Dendritic cell treated with granulocyte-macrophage colony-stimulating factor and Interleukin-4, amounts not matched to agents 40 ng/mL and 50 ng/mL, for 4 days (primary cell): ENCODE measurements at regions not wholly inside any gene's neighbourhood (a gene's known extent, or its start where the extent isn't known, plus 50 kb on each side); places are given as distances from the start of the nearest gene placed in this dataset.
"Not testable (repeated sequence)": the region's sequence is repeated elsewhere in the genome, so short reads cannot be mapped to it uniquely, and the experiment has no call there.

ENCODE experiments used
- H3K27ac Mint-ChIP-seq: one replicate; pipeline ENCODE4 v1.8.0; 2022; ENCODE audit warnings: mild to moderate bottlenecking, mixed read lengths
- H3K27me3 Mint-ChIP-seq: one replicate; pipeline ENCODE4 v1.8.0; 2022; ENCODE audit warnings: mild to moderate bottlenecking, mixed read lengths
- H3K36me3 Mint-ChIP-seq: one replicate; pipeline ENCODE4 v1.8.0; 2022; ENCODE audit warnings: low read depth, mixed read lengths
- H3K4me1 Mint-ChIP-seq: one replicate; pipeline ENCODE4 v1.8.0; 2022; ENCODE audit warnings: low read depth, mixed read lengths
- H3K4me3 Mint-ChIP-seq: one replicate; pipeline ENCODE4 v1.8.0; 2022; ENCODE audit warnings: mild to moderate bottlenecking, moderate library complexity, mixed read lengths
- H3K9me3 Mint-ChIP-seq: one replicate; pipeline ENCODE4 v1.8.0; 2022; ENCODE audit warnings: mixed read lengths
- intact Hi-C: fragments of 100-400 bp; cut with micrococcal nuclease; formaldehyde crosslinking; loops from one replicate; pipeline ENCODE4 v1.15.0; 2022

DNA sequence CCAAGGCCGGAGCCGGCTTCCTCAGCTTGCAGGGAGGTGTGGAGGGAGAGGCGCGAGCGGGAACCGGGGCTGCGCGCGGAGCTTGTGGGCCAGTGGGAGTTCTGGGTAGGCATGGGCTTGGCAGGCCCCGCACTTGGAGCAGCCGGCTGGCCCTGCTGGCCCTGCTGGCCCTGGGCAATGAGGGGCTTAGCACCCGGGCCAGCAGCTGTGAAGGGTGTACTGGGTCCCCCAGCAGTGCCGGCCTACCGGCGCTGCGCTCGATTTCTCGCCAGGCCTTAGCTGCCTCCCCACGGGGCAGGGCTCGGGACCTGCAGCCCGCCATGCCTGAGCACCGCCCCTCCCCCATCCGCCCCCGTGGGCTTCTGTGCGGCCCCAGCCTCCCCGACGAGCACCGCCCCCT is 95.1 kb upstream of the TAS2R1 start:
- H3K4me3 Mint-ChIP-seq, intact Hi-C loops, H3K36me3 Mint-ChIP-seq, H3K27me3 Mint-ChIP-seq, H3K4me1 Mint-ChIP-seq, H3K27ac Mint-ChIP-seq: not testable (repeated sequence)
- H3K9me3 Mint-ChIP-seq, result peaks cover 32% of the 10 kb centered on the region

DNA sequence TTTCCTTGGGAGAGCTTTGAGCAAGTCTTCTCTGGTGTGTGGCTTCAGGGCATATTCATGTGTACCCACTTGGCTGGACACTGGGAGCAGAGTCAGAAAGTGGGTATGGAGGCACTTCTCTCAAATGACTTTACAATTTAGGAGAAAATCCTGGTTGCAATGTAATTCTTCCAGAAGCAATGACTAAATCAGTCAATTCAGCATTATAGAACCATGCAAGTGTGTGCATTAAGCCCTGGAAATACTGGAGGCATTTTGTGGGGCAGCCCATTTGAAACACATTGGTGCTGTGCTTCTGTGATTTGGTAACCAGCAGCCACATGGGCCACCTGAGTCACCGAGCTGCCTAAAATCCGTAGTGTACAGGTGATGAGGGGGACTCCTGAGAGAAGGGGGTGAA is 94.6 kb upstream of the TAS2R1 start:
- intact Hi-C loops, result no loop called here
- Mint-ChIP-seq H3K27me3 (no peaks in the 10 kb centered on the region), H3K4me1 (no peaks in the 10 kb centered on the region), H3K9me3 (peaks cover 29% of the 10 kb centered on the region), H3K4me3 (no peak overlapping the region), H3K36me3 (no peaks in the 10 kb centered on the region), H3K27ac (no peak overlapping the region)

DNA sequence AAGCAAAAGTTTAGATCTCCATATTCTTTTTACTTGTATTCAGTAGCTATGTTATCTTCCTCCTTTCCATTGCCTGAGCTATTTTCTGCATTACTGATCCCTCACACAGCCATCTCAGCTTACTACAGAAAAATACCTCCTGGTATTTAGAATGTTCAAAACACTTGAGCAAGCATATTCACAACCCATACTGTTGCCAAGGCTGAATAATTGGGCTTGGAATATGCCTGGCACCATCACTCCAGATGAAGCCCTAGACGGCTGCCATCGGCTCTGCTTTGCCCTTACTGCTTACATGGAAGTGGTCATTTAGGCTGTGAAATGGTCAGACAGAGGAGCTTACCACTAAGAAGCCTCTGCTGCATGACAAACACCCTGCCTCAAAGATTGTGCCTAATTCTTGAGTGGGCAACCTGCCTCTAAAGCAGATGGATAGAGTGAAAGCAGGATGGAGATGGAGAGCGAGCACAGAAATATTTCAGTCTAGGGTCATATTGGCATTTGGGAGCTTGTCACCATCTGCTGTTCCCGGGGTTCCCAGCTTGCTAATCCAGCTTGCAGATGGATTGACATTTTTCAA is 92.5 kb upstream of the TAS2R1 start:
- no peak overlapping the region for H3K4me3 Mint-ChIP-seq
- no peaks in the 10 kb centered on the region for H3K36me3 Mint-ChIP-seq
- no peak overlapping the region for H3K27ac Mint-ChIP-seq
- no peaks in the 10 kb centered on the region for H3K4me1 Mint-ChIP-seq
- intact Hi-C loops, result no loop called here
- no peaks in the 10 kb centered on the region for H3K27me3 Mint-ChIP-seq
- H3K9me3 Mint-ChIP-seq, result peaks cover 18% of the 10 kb centered on the region

DNA sequence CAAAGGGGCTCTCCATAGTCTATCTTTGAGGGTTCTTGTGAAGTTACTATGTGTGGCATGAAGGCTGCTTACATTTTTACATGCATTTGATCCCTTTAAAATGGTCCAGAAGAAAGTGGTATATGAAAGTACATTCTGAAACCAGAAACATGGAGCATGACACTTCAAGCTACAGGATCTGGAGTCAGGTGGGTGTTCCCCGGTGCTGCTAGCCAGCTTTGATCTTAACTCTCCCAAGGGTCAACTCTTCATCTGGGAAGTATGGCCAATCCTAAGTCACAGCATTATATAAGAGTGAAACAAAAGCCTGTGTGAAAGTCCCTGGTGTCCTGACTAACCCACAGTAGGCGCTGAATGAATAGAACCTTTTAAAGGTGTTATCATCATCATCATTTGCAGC is 91.0 kb upstream of the TAS2R1 start:
- Mint-ChIP-seq H3K36me3 (no peaks in the 10 kb centered on the region), H3K27me3 (no peaks in the 10 kb centered on the region), H3K9me3 (peaks cover 12% of the 10 kb centered on the region), H3K4me1 (no peaks in the 10 kb centered on the region), H3K27ac (no peak overlapping the region), H3K4me3 (no peak overlapping the region)
- intact Hi-C loops, result no loop called here

DNA sequence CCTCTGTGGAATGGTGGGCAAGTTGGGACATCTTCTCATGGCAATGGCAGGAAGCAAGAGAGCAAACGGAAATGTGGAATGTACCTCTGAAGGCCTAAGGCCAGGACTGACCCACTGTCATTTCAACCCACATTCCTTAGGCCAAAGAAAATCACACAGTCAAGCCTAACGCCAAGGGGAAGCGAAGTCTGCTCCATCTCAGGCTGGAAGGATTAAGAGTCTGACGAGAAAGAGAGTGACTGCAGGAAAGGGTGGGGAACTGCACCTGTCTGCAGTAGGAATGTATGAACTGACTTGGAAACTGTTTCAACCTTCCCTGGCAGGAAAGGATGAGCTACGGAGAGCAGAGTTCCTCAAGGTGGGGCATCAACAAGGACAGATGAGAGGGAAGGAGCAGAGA is 90.2 kb upstream of the TAS2R1 start:
- Mint-ChIP-seq H3K9me3 (peaks cover 10% of the 10 kb centered on the region), H3K36me3 (no peaks in the 10 kb centered on the region), H3K4me3 (no peak overlapping the region), H3K27me3 (no peaks in the 10 kb centered on the region), H3K27ac (no peak overlapping the region), H3K4me1 (no peaks in the 10 kb centered on the region)
- intact Hi-C loops, result no loop called here

DNA sequence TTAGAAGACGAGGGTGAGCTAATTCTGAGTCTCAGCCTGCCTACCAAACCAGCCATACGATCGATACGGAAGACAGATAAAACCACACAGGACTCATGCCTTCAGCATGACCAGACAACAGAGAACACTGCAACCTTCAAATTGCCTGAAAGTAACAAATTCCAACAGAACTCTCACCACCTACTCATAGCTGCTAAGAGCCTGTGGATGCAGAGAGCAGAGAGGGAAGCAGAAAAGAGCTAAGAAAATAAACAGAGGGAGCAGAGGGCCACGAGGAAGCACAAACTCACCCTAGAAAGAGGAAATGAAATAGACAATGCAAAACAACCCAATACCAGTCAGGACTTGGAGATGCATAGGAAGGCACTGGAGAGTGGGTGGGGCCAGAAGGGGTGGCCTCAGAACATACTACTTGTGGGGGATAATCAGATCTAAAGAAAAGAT is 86.7 kb upstream of the TAS2R1 start:
- H3K36me3 Mint-ChIP-seq, result no peaks in the 10 kb centered on the region
- H3K9me3 Mint-ChIP-seq, result peaks cover 10% of the 10 kb centered on the region
- no peak overlapping the region for H3K4me3 Mint-ChIP-seq
- no peaks in the 10 kb centered on the region for H3K27me3 Mint-ChIP-seq
- H3K27ac Mint-ChIP-seq, result no peak overlapping the region
- no peaks in the 10 kb centered on the region for H3K4me1 Mint-ChIP-seq
- intact Hi-C loops, result no loop called here

DNA sequence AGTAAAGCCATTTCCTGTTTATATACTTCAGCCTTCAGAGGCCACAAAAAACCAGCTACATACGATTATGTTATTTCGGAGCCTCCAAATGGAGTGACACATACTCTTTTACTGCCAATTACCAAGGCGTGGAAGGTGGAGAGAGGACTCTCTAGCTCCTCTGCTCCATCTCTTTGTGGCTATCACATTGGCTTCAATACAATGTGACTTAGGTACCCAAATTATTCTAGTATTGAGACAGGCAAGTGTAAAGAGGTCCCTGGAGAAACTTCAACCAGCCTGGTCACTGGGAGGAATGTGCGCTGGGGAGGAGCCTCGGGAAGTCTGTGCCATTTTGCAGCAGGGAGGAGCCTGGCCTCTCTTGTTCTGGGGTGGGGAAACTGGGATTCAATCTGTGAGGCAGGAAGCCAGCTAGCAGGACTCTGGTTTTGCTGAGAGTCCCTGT is 85.8 kb upstream of the TAS2R1 start:
- H3K36me3 Mint-ChIP-seq, result no peaks in the 10 kb centered on the region
- intact Hi-C loops, result no loop called here
- peaks cover 10% of the 10 kb centered on the region for H3K9me3 Mint-ChIP-seq
- no peaks in the 10 kb centered on the region for H3K4me1 Mint-ChIP-seq
- H3K27me3 Mint-ChIP-seq, result no peaks in the 10 kb centered on the region
- no peak overlapping the region for H3K4me3 Mint-ChIP-seq
- H3K27ac Mint-ChIP-seq, result no peak overlapping the region

DNA sequence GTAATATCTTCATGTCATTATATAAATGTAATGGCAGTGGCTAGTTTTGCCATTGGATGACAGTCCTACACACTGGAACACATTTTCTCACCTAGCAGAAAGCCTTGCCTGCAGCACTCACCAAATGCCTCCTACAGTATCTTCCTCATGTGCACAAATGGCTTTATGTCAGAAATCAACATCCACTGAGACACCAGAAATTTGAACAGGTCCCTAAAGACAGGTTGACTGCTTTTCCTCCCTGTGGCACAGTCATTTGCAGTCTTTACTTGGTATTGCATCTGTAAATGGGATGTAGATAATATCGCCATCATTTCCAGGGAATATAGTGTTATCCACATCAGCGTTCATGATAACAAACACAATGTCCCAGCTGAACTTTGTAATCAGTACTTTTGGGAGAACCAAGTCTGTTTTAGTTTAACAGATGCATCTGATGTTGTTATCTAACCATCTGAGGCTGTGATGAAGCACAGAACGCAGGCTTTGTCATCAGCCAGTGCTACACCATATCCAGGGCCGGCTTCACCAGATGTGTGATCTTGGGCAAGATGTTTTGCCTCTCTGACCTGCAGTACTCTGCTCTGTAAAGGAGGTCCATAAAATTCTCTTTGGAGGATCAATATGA is 83.9 kb upstream of the TAS2R1 start:
- no peak overlapping the region for H3K27ac Mint-ChIP-seq
- no peaks in the 10 kb centered on the region for H3K27me3 Mint-ChIP-seq
- no peaks in the 10 kb centered on the region for H3K36me3 Mint-ChIP-seq
- H3K4me1 Mint-ChIP-seq, result no peaks in the 10 kb centered on the region
- peaks cover 10% of the 10 kb centered on the region for H3K9me3 Mint-ChIP-seq
- H3K4me3 Mint-ChIP-seq, result no peak overlapping the region
- intact Hi-C loops, result no loop called here

DNA sequence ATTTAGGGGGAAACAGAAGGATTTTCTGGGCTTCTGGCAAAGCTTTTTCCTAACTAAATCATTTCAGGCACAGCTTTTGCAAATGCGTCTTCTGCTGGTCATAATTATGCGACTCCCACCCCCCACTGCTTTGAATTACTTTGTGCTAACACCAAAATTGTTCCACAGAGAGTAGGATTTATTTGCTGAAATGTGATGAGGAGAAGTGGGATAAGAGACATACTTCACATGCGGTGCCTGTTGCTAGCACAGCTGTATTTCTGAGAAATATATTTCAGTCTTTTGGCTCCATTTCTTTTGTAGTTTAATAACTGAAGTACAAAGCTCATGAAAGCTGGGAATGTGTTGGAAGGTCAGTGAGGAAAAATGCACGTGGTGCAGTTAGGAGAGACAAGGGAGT is 83.2 kb upstream of the TAS2R1 start:
- intact Hi-C loops, result no loop called here
- Mint-ChIP-seq H3K27me3 (no peaks in the 10 kb centered on the region), H3K27ac (no peak overlapping the region), H3K36me3 (no peaks in the 10 kb centered on the region), H3K9me3 (peaks cover 10% of the 10 kb centered on the region), H3K4me1 (no peaks in the 10 kb centered on the region), H3K4me3 (no peak overlapping the region)

DNA sequence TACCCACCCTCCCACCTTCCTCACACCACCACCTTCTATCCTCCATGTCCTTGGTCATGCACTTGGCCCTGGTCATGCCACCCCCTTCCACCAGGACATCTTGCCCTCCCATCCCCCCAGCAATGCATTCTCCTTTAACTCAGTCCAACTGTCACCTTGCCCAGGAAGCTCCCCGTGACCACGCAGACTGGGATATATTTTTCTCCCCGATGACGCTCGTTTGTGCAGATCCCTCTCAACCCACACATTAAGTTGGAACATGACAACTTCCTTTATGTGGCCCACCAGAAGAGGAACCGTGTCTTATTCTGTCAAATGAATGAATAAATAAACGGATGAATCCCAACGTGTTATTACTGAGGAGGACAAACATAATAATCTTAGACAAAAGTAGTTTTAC is 82.8 kb upstream of the TAS2R1 start:
- Mint-ChIP-seq H3K4me3 (no peak overlapping the region), H3K4me1 (no peaks in the 10 kb centered on the region), H3K27ac (no peak overlapping the region), H3K27me3 (no peaks in the 10 kb centered on the region), H3K9me3 (peaks cover 10% of the 10 kb centered on the region), H3K36me3 (no peaks in the 10 kb centered on the region)
- intact Hi-C loops, result no loop called here

DNA sequence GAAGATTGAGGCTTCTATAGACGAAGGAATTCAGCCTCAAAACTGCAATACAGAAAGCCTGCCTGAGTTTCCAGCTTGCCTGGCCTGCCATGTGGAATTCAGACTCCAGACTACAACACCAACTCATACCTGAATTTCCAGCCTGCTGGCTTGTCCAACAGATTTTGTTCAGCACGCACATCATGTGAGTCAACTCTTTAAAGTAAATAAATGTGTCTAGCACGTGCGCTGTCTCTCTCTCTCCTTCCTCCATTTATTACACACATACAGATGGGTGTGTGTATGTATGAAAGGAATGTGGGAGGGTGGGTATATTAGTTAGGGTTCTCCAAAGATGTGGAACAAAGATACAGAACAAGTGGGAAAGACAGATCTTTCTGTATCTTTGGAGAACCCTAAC is 82.4 kb upstream of the TAS2R1 start:
- Mint-ChIP-seq H3K27ac (no peak overlapping the region), H3K9me3 (peaks cover 10% of the 10 kb centered on the region), H3K4me3 (no peak overlapping the region), H3K4me1 (no peaks in the 10 kb centered on the region), H3K36me3 (no peaks in the 10 kb centered on the region), H3K27me3 (no peaks in the 10 kb centered on the region)
- intact Hi-C loops, result no loop called here

DNA sequence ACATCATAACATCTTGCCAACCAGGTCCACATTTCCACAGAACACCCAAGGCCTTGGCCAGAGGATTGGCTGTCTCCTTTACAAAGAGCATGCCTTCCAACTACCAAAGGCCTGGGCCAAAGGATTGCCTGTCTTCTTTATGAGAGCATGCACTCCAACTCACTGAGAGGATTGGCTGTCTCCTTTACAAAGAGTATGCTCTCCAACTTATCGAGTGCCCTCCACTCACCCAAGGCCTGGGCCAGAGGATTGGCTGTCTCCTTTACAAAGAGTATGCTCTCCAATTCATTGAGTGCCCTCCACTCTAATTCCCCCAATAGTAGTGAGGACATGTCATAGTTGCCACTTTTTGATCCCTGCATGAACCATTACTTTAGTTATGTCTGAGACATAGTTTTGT is 79.9 kb upstream of the TAS2R1 start:
- Mint-ChIP-seq H3K27ac (no peak overlapping the region), H3K36me3 (no peaks in the 10 kb centered on the region), H3K4me3 (no peak overlapping the region), H3K9me3 (no peaks in the 10 kb centered on the region), H3K4me1 (no peaks in the 10 kb centered on the region), H3K27me3 (no peaks in the 10 kb centered on the region)
- intact Hi-C loops, result no loop called here

DNA sequence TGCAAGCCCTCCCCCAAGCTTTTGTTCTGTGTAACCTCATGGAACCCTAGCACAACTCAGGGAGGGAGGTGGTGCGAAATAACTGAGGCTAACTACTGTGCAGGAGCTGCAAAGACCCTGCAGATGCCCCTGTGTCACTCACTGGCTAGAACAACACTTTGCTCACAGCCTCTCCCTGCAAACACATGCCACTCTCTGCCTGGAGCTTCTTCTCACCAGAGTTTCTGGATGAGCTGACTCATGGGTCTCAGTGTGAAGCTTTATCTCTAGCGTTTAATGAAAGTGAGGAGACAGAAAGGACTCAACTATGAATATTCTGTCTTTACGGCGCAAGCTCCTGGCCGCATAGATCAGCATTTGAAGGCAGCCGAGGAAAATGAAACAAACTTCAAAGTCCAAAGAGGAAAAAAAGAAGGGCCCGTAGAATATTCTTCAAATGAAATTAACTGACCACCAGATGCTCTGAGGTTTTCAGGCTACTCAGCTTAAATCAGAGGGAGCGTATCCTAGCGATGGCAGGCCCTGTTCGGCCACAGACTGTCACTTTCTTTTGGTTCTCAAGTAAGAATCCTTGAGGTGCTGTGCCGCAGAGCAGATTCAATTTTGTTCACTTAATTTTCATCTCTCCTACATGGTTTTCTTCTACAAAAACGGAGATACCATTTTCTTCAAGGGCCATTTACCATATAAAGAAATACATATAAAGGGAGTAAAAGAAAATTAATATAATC is 77.7 kb upstream of the TAS2R1 start:
- intact Hi-C loops, result no loop called here
- H3K4me3 Mint-ChIP-seq, result no peak overlapping the region

DNA sequence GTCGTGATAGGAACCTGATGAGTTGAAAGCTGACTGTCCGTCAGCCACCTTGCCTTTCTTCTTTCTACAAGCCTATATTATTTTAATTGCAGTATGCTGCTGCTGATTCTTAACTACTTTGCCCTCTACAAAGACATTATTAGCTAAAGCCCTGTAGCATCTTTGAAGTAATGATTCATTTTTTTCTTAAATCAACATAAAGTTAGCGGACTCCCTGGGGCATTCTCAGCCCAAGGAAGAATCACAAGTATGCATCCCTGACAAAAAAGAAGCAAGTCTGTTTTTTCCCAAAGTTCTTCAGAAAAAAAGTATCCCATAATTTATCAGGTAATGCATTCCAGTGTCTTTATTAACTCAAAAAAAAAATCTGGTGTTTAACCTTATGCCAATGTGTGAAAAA is 69.5 kb upstream of the TAS2R1 start:
- Mint-ChIP-seq H3K36me3 (no peaks in the 10 kb centered on the region), H3K27ac (no peak overlapping the region), H3K4me1 (no peaks in the 10 kb centered on the region), H3K27me3 (no peaks in the 10 kb centered on the region), H3K9me3 (no peaks in the 10 kb centered on the region), H3K4me3 (no peak overlapping the region)
- intact Hi-C loops, result no loop called here

More for the DNA sequence above, 77.7 kb upstream of the TAS2R1 start:
- no peaks in the 10 kb centered on the region for H3K36me3 Mint-ChIP-seq
- no peaks in the 10 kb centered on the region for H3K27me3 Mint-ChIP-seq
- H3K27ac Mint-ChIP-seq, result no peak overlapping the region
- no peaks in the 10 kb centered on the region for H3K4me1 Mint-ChIP-seq
- H3K9me3 Mint-ChIP-seq, result no peaks in the 10 kb centered on the region
